ENCODE measurements at regions not wholly inside any gene's neighbourhood (a gene's known extent, or its start where the extent isn't known, plus 50 kb on each side); places are given as distances from the start of the nearest gene placed in this dataset.

DNA sequence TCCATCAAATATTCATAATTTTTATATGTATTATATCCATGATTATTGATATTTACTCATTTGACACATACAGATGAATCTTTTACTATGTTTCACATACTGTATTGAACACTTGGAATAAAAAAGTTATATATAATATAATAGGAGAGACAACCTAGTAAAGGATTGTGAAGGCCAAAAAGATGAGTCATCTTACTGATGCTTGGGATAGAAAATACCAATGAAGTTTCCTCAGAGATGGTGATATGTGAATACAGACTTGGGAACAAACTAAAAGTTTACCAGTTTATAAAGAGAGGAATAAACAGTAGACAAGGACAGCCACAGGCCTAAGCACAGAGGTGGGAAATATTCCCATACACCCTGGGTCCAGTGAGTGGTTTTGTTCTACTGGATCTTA, 743.9 kb upstream of the FLRT2 start:
- TF ChIP-seq, protein P1, sequence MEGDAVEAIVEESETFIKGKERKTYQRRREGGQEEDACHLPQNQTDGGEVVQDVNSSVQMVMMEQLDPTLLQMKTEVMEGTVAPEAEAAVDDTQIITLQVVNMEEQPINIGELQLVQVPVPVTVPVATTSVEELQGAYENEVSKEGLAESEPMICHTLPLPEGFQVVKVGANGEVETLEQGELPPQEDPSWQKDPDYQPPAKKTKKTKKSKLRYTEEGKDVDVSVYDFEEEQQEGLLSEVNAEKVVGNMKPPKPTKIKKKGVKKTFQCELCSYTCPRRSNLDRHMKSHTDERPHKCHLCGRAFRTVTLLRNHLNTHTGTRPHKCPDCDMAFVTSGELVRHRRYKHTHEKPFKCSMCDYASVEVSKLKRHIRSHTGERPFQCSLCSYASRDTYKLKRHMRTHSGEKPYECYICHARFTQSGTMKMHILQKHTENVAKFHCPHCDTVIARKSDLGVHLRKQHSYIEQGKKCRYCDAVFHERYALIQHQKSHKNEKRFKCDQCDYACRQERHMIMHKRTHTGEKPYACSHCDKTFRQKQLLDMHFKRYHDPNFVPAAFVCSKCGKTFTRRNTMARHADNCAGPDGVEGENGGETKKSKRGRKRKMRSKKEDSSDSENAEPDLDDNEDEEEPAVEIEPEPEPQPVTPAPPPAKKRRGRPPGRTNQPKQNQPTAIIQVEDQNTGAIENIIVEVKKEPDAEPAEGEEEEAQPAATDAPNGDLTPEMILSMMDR (IDR thresholded peaks at IDR 0.05): no peak
- no peak for TF ChIP-seq POLR2A (IDR thresholded peaks at IDR 0.05)
